GM21737 (cell line): ENCODE measurements at regions not wholly inside any gene's neighbourhood (a gene's known extent, or its start where the extent isn't known, plus 50 kb on each side); places are given as distances from the start of the nearest gene placed in this dataset.
"Not testable (repeated sequence)": the region's sequence is repeated elsewhere in the genome, so short reads cannot be mapped to it uniquely, and the experiment has no call there.

Experiments
- ATAC-seq: cut with Tn5 transposase; IDR thresholded peaks from one replicate; pipeline ENCODE4 v1.9.1; 2021; ENCODE audit warnings: mild to moderate bottlenecking, moderate library complexity; ENCODE audit not compliant: unreplicated experiment

GRCh38 chr21:22138297-22139016, 1140.2 kb downstream of the NCAM2 start:
- ATAC-seq: no peak

GRCh38 chr21:22145545-22145944, 1147.3 kb downstream of the NCAM2 start:
- ATAC-seq: no peak

DNA sequence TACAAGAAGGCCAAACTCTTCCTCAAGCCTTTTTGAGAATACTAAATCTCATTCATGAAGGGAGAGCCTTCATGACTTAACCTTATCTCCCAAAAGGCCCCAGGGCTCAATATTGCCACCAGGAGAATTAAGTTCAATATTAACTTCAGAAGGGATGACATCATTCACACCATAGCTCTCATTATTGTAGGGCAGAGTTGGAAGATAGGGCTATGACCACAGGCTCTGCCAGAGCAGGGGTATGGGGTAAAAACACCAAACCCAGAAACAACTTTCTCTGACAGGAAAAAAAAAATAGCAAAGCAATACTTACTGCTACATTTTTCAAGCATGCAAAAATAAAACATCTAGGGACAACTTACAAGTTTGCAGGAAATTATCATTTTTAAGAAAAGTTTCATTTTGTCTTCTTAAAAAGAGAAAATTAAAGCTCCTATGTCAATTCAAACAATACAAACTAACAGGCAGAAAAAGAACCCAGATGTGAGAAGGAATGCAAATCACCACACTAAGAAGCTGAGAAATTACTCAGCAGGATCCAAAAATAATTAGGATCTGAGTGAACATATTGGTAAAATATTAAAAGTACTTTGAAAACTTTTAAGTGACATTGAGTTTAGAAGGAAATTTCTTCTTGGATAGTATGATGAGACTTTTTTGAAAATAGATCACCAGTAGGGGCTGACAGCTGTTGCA, 1156.5 kb downstream of the NCAM2 start:
- no peak for ATAC-seq

- ATAC-seq: no peak
Observed at GRCh38 chr21:22164912-22165311, 1166.7 kb downstream of the NCAM2 start.

GRCh38 chr21:22174746-22175145, 1176.5 kb downstream of the NCAM2 start:
- ATAC-seq: no peak

DNA sequence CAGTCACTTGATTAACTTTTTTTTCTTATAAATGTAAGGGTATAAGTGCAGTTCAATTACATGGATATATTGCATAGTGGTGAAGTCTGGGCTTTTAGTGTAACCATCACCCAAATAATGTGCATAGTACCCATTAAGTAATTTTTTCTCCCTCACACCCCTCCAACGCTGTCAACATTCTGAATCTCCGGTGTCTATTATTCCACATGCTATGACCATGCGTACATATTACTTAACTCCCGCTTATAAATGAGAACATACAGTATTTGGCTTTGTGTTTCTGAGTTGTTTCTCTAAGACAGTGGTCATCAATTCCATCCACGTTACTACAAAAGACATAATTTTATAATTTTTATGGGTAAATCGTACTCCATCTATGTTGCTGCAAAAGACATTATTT, 1191.1 kb downstream of the NCAM2 start:
- no peak for ATAC-seq

DNA sequence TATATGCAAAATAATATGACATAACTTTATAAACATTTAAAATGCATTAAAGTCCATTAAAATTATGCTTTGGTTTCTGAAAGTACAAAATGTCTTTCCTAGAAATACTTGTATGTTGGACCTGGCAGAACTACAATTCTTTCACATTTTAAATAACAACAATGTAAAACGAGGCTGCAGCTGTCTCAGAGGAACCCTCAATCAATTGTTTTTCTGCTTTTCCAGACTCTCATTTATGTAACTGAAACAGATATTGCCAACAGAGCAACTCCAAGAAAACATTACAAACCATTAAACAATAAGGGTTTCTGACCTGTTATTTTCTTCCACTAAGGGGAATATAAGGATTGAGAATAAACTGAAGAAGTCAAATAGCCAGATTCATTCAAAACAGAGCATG, 1193.4 kb downstream of the NCAM2 start:
- ATAC-seq: no peak

DNA sequence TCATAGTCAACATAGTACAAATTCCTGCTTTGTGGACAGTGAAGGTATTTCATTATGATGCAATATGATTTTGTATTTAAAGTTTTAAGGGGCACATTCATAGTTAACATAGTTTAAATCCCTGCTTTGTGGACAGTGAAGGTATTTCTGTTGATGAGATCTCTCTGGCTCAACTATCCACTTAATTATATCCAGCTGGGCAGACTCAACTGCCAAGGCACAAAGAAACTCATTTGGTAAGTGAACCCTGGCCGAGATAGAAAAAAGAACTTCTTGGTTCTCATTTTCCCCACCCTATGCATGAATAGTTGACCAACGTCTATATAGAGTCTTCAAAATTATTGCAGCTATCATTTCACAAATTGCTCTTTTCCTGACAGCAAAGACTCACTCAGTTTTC, 1194.6 kb downstream of the NCAM2 start:
- no peak for ATAC-seq

DNA sequence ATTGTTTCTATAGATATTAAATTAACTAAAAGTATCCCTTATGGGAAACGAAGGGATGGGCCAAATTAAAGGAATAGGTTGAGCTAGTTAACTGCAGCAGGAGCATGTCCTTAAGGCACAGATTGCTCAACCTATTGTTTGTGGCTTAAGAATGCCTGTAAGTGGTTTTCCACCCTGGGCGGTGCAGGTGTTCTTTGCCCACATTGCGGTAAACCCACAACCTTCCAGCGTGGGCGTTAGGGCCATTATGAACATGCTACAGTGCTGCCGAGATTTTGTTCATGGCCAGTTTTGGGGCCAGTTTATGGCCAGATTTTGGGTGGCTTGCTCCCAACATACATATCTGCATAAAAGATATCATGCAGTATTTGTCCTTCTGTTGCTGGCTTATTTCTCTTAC, 1196.8 kb downstream of the NCAM2 start:
- ATAC-seq: not testable (repeated sequence)

- no peak for ATAC-seq
Observed at GRCh38 chr21:22200378-22201092, 1202.3 kb downstream of the NCAM2 start.

- no peak for ATAC-seq
Observed at GRCh38 chr21:22201126-22201525, 1202.9 kb downstream of the NCAM2 start.

- no peak for ATAC-seq
Observed at GRCh38 chr21:22201669-22202068, 1203.5 kb downstream of the NCAM2 start.

GRCh38 chr21:22209304-22209700, 1211.1 kb downstream of the NCAM2 start:
- ATAC-seq: no peak

DNA sequence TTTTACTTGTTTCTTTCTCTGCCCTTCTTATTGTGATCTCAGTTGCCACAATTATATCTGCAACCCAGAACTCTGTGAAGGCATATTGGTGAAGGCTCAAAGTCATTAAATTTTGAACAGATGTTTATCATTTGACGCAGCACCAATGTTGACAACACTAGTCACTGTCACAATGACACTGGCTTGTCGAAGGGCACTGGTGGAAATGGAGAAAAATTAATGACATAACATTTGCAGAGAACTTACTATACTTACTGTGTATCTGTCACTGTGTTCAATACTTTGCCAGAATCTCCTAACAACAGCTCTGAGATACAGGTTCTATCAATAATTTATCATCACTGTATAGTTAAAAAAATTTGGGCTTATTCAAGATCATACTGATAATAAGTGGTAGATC, 1213.7 kb downstream of the NCAM2 start:
- no peak for ATAC-seq

DNA sequence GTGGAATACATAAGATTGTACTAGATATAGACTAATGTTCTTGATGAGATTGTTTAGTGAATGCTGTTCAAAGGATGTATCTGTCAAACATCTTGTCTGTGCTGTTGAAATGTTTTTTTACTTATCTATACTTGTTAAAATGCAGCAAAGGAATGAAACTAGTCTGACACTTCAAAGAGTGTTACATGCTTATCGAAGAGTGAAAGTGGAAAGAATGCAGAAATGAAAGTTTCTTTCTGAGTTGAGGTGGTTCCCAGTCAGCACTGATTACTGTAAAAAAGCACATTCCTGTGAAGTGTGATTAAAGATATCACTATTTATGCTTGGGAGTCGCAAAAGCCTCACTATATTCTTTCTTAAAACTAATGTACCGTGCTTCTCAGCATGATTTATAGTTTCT, 1225.2 kb downstream of the NCAM2 start:
- peak; percentile 77 for ATAC-seq

GRCh38 chr21:22224261-22224660, 1226.1 kb downstream of the NCAM2 start:
- ATAC-seq: no peak

GRCh38 chr21:22225299-22225698, 1227.1 kb downstream of the NCAM2 start:
- no peak for ATAC-seq

- no peak for ATAC-seq
Observed at GRCh38 chr21:22231013-22231412, 1232.8 kb downstream of the NCAM2 start.

- ATAC-seq: no peak
Observed at GRCh38 chr21:22235866-22236590, 1237.8 kb downstream of the NCAM2 start.

DNA sequence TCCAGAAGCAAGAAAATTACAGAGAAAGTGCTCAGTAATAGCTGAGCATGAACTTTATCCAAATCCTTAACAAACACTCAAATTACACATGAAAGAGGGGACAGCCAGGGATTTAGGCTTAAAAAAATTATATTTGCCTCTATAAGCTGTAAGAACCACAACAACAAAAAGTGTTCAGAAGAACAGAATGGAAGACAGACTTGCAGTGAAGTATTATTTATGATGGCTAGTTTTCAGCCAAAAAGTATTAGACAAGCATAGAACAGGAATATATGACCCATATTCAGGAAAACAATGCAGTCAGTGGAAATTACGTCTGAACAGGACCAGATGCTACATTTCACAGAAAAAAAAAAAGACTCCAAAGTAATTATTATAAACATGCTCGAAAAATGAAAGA, 1246.3 kb downstream of the NCAM2 start:
- no peak for ATAC-seq

GRCh38 chr21:22250355-22250754, 1252.1 kb downstream of the NCAM2 start:
- ATAC-seq: no peak
